ENCODE measurements at regions not wholly inside any gene's neighbourhood (a gene's known extent, or its start where the extent isn't known, plus 50 kb on each side); places are given as distances from the start of the nearest gene placed in this dataset.
"Not testable (repeated sequence)": the region's sequence is repeated elsewhere in the genome, so short reads cannot be mapped to it uniquely, and the experiment has no call there.

- no peaks in the 10 kb centered on the region for H3K4me1 ChIP-seq
- no peaks in the 10 kb centered on the region for H3K9me3 ChIP-seq
- H3K36me3 ChIP-seq, result no peaks in the 10 kb centered on the region
- no peak overlapping the region for H3K27ac ChIP-seq
- 73 to 74% methylated on average over 3 of the region's 3 CpGs for WGBS, 2 donors
- TF ChIP-seq EP300 (IDR thresholded peaks at IDR 0.05), result no peak
- no peak for TF ChIP-seq CTCF (IDR thresholded peaks at IDR 0.05)
- no peaks in the 10 kb centered on the region for H3K27me3 ChIP-seq
- DNase-seq (ENCODE audit: low spot score in 2 of 2), result no peak
- no peak overlapping the region for H3K4me3 ChIP-seq
Measured at GRCh38 chr4:159779716-159780115, 676.8 kb downstream of the RAPGEF2 start.

GRCh38 chr4:159780196-159780922 lies 677.5 kb downstream of the RAPGEF2 start:
- Histone ChIP-seq H3K27me3 (no peaks in the 10 kb centered on the region), H3K36me3 (no peaks in the 10 kb centered on the region), H3K27ac (no peak overlapping the region), H3K9me3 (no peaks in the 10 kb centered on the region), H3K4me3 (no peak overlapping the region), H3K4me1 (no peaks in the 10 kb centered on the region)
- no peak for TF ChIP-seq POLR2A (IDR thresholded peaks at IDR 0.05)
- TF ChIP-seq EP300 (IDR thresholded peaks at IDR 0.05), result no peak
- TF ChIP-seq CTCF (IDR thresholded peaks at IDR 0.05), result no peak
- no peak for DNase-seq (ENCODE audit: low spot score in 2 of 2)
- WGBS, 2 donors, result 83 to 93% methylated on average over 2 of the region's 2 CpGs

- 93% methylated on average over 2 of the region's 2 CpGs for WGBS, 2 donors
- Histone ChIP-seq H3K36me3 (no peaks in the 10 kb centered on the region), H3K9me3 (no peaks in the 10 kb centered on the region), H3K27ac (no peak overlapping the region), H3K4me3 (no peak overlapping the region), H3K4me1 (no peaks in the 10 kb centered on the region), H3K27me3 (no peaks in the 10 kb centered on the region)
- no peak for TF ChIP-seq CTCF (IDR thresholded peaks at IDR 0.05)
- no peak for TF ChIP-seq POLR2A (IDR thresholded peaks at IDR 0.05)
- no peak for TF ChIP-seq EP300 (IDR thresholded peaks at IDR 0.05)
- no peak for DNase-seq (ENCODE audit: low spot score in 2 of 2)
Measured at GRCh38 chr4:159787901-159788300, 685.0 kb downstream of the RAPGEF2 start.

- TF ChIP-seq POLR2A (IDR thresholded peaks at IDR 0.05) (no peak), EP300 (IDR thresholded peaks at IDR 0.05) (no peak), CTCF (IDR thresholded peaks at IDR 0.05) (no peak)
- Histone ChIP-seq H3K4me1 (no peaks in the 10 kb centered on the region), H3K9me3 (no peaks in the 10 kb centered on the region), H3K36me3 (no peaks in the 10 kb centered on the region), H3K27ac (no peak overlapping the region), H3K27me3 (no peaks in the 10 kb centered on the region), H3K4me3 (no peak overlapping the region)
- 20% methylated on average over 3 of the region's 3 CpGs for WGBS, 2 donors
- no peak for DNase-seq (ENCODE audit: low spot score in 2 of 2)
Measured at GRCh38 chr4:159791334-159791733, 688.5 kb downstream of the RAPGEF2 start.

GRCh38 chr4:159804592-159804991 lies 701.7 kb downstream of the RAPGEF2 start:
- H3K4me1 ChIP-seq; H3K27me3 ChIP-seq; H3K4me3 ChIP-seq; DNase-seq (ENCODE audit: low spot score in 2 of 2); H3K36me3 ChIP-seq; H3K27ac ChIP-seq; H3K9me3 ChIP-seq: not testable (repeated sequence)
- WGBS, 2 donors, result 89 to 90% methylated on average over 11 to 12 of the region's 12 CpGs

- no peak for TF ChIP-seq CTCF (IDR thresholded peaks at IDR 0.05)
- TF ChIP-seq EP300 (IDR thresholded peaks at IDR 0.05), result no peak
- no peak for TF ChIP-seq POLR2A (IDR thresholded peaks at IDR 0.05)
- Histone ChIP-seq H3K9me3 (no peaks in the 10 kb centered on the region), H3K4me3 (no peak overlapping the region), H3K27me3 (no peaks in the 10 kb centered on the region), H3K36me3 (no peaks in the 10 kb centered on the region), H3K27ac (no peak overlapping the region), H3K4me1 (no peaks in the 10 kb centered on the region)
- 84 to 90% methylated on average over 2 of the region's 2 CpGs for WGBS, 2 donors
- DNase-seq (ENCODE audit: low spot score in 2 of 2), result no peak
Measured at GRCh38 chr4:159823743-159824142, 720.9 kb downstream of the RAPGEF2 start.
